Thyroid gland (tissue), 4 donors: ENCODE measurements at regions not wholly inside any gene's neighbourhood (a gene's known extent, or its start where the extent isn't known, plus 50 kb on each side); places are given as distances from the start of the nearest gene placed in this dataset.

Experiments
- POLR2A ChIP-seq, 2 donors: fragments of 450-650 bp; IDR thresholded peaks; one replicate each; pipeline ENCODE4 v1.6.1; 2017; ENCODE audit warnings: antibody characterized with exemption in 2 of 2, mild to moderate bottlenecking in 2 of 2, moderate library complexity in 1 of 2
- TF ChIP-seq, protein P1 (sequence below), 6 experiments: fragments of 200-600 bp in 3 of 6; fragments of 450-650 bp in 3 of 6; sonication (generic) in 3 of 6; IDR thresholded peaks; one replicate each; pipeline ENCODE4 v1.5.1; 2016 to 2019; ENCODE audit warnings: antibody characterized with exemption in 6 of 6, mild to moderate bottlenecking in 2 of 6, inconsistent platforms in 1 of 6, moderate library complexity in 1 of 6

DNA sequence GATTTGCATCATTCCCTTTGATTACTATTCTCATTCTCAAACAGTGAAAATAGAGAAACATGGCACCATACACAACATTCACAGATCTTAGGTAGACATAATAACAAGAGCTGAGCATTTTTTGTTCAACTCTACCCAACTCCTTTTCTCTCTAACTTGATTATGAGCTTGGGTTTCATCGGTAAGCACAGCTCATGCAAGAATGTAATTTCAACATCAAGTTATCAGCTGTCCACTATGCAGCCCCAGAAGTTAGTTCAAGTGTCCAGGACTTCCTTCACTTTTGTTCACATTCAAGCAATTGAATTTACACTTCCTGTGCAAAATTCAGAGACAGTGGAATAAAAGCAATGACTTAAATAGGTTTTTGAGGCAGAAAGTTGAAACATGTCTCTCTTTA is 297.7 kb upstream of the SASH1 start:
- TF ChIP-seq, protein P1, sequence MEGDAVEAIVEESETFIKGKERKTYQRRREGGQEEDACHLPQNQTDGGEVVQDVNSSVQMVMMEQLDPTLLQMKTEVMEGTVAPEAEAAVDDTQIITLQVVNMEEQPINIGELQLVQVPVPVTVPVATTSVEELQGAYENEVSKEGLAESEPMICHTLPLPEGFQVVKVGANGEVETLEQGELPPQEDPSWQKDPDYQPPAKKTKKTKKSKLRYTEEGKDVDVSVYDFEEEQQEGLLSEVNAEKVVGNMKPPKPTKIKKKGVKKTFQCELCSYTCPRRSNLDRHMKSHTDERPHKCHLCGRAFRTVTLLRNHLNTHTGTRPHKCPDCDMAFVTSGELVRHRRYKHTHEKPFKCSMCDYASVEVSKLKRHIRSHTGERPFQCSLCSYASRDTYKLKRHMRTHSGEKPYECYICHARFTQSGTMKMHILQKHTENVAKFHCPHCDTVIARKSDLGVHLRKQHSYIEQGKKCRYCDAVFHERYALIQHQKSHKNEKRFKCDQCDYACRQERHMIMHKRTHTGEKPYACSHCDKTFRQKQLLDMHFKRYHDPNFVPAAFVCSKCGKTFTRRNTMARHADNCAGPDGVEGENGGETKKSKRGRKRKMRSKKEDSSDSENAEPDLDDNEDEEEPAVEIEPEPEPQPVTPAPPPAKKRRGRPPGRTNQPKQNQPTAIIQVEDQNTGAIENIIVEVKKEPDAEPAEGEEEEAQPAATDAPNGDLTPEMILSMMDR (IDR thresholded peaks at IDR 0.05) = no peak
- no peak for TF ChIP-seq POLR2A (IDR thresholded peaks at IDR 0.05)
